AML-193 (cell line): ENCODE measurements at regions not wholly inside any gene's neighbourhood (a gene's known extent, or its start where the extent isn't known, plus 50 kb on each side); places are given as distances from the start of the nearest gene placed in this dataset.
"Not testable (repeated sequence)": the region's sequence is repeated elsewhere in the genome, so short reads cannot be mapped to it uniquely, and the experiment has no call there.

Experiments
- DNase-seq, 2 experiments: peaks; one replicate each; lab custom pipeline; 2025; lab: John Stamatoyannopoulos, UW

DNA sequence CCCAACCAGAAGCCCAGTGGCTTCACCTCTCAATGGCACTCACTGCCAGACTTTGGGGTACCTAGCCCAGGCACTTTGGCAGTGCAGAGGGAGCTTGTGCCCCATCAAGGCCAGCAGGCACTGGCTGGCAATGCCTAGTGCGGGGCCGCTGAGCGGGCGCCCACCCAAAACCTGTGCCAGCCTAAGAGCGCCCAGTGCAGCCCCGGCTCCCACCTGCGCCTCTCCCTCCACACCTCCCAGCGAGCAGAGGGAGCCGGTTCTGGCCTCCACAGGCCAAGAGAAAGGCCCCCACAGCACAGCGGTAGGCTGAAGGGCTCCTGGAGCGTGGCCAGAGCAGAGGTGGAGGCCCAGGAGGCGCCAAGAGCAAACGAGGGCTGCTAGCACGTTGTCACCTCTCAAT, 930.8 kb downstream of the IPMK start:
- DNase-seq, result no peak

DNA sequence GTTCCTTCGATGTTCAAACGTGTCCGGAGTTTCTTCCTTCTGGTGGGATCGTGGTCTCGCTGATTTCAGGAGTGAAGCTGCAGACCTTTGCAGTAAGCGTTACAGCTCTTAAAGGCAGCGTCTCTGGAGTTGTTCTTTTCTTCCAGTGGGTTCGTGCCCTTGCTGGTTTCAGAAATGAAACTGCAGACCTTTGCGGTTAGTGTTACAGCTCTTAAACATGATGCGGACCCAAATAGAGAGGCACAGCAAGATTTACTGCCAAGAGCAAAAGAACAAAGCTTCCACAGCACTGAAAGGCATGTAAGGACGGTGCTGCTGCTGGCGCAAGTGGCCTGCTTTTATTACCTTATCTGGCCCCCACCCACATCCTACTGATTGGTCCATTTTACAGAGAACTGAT, 931.4 kb downstream of the IPMK start:
- DNase-seq, result no peak

DNA sequence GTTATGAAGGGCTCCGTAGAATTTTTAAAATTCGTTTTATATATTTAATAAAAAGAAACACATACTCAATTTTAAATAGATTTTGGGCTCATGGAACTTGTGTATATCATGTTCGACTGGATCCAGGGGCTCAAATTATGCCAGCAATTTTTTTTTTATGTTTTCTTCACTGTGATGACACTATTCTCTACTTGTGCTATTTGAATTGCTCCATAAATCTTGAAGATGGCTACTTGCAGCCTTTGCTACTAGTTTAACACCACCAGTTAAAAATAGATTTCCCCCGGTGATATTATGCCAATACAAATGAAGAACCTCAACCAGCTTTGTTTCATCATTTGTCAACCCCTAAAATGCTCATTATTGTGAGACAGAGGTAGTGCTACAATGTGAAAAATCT, 933.2 kb downstream of the IPMK start:
- no peak for DNase-seq

DNA sequence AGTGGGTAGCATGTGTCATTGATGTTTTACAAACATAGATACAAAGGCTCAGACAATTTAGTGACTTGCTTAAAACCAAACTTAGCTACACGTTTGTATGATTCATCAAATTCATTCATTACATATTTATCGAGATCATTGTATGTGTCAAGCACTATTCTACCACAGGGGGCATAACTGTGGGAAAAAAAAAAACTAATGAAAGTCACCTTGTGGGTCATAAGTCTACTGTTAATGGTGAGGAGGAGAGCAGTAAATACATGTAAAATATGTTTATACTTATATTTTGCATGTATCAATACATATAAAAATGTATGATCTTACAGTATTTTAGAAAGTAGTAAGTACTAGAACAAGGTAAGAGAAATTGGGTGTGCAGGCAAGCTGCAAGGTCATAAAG, 933.8 kb downstream of the IPMK start:
- DNase-seq, result no peak

DNA sequence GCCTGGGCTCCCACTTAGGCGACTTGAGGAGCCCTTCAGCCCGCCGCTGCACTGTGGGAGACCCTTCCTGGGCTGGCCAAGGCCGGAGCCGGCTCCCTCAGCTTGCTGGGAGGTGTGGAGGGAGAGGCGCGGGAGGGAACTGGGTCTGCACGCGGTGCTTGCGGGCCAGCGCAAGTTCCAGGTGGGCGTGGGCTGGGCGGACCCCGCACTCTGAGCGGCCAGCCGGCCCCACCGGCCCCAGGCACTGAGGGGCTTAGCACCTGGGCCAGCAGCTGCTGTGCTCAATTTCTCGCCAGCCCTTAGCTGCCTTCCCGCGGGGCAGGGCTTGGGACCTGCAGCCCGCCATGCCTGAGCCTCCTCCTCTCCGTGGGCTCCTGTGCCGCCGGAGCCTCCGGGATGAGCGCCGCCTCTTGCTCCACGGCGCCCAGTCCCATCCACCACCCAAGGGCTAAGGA, 946.3 kb downstream of the IPMK start:
- DNase-seq, result not testable (repeated sequence)

DNA sequence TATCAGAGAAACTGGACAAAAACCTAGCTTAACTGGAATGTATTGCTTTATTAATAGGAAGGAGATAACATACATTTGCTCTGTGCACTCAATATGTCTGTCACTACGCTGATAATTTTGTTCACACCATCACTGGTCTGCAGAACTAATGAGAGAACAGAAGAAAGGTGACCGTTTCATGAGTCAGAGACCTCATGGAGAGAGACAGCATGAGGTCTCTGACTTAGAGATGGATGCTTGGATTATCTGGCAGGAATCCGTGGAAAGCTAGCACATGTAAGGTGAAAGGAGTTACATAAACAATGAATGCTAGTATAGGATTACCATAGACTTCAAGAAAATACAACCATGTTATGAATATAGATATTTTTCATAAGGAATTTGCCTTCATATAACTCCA, 947.3 kb downstream of the IPMK start:
- DNase-seq, result no peak

DNA sequence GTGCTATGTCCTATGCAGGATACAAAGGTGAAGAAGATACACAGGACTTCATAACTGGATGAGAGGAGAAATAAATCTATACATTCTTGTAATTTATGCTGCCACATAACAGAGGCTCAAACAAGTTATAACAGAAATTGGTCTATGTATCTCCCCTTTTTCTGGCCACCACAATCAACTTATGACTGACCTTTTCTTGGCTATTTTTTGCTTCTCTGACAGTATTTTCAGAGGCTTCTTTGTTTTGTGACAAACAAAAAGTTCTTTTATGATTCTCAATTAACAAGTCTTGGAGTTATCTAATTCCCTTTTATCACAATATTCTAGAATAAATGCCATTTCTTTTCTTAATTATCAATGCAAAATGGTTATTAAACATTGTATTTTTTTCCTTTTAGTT, 953.0 kb upstream of the ZWINT start:
- no peak for DNase-seq

DNA sequence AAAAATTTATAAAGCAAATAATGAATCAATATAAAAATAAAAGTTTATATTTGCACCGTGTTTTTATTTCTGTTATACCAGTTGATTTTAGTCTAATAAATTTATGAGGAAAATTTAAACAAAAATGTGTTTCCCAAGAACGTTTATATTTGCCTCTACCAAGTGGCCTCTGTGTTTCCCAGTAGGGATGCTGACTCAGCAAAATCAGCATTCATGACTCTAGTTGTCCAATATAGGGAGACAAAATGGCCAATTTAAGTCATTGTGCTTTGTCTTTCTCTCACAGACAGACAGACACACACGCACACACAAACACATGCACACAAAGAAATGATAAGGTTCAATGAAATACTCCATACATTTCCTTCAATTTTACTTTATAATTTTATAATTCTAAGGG, 942.5 kb upstream of the ZWINT start:
- DNase-seq, result no peak

DNA sequence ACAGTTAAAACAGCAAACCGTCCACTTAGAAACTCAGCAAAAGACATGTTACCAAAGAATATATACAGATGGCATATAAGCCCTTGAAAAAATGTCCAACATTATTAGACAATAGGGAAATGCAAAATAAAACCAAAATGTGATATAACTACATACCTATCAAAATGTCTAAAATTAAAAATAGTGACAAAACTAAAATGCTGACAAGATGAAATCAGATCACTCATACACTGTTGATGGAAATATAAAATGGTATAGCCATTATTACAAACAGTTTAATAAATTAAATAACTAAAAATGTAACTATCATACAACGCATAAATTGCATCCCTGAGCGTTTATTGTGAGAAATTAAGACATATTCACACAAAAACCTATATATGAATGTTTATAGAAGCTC, 939.7 kb upstream of the ZWINT start:
- no peak for DNase-seq

DNA sequence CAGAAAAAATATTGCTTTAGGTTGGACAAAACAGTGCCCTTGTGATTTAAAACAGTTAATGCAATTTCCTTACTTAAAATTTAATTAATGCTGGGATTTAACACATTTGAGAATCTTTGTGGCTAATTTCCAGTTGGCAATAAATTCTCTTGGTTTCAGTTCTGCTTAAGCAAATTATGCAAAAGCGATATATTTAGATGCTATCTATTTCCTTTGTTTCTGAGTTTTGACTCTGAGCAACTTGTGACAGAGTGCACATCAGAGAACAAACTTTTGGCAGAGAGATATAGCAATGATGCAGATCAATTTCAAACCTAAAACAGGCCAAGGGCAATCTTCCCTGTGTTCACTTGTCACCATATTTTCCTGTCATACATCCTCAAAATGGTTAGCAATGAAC, 933.6 kb upstream of the ZWINT start:
- no peak for DNase-seq

DNA sequence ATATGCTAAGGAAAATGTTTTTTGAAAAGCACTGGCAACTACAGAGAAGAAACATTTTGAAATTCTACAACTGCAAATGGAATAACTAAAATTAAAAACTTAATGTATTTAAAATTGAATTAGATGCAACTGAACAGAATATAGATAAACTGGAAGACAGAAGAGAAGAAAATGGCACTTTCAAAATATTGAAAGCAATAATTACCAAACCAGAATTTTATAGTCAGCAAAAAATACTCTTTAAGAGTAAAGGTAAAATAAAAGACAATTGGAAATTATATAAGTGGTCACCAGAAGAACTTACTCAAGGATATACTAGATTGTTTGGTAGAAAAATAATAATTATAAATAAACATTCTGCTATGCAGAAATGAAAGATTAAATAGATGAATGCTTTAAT, 927.7 kb upstream of the ZWINT start:
- no peak for DNase-seq

DNA sequence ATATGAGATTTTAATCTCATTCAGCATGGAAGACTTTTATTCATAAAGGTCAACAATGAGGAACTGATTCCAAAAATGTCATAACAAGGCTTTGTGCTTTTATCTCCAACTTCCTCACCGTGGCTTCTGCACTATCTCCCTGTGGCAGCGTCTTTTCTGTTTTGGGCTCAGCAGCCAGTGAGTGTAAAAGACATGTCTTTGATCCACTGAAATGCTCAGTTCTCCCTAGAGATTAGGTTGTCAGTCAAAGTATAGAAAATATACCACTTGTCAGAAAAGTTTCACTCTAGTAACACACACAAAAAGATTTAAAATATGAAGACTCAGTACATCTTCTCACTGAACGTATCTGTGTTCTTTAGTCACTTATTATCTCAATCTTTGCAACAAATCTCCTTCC, 901.8 kb upstream of the ZWINT start:
- DNase-seq, result no peak

DNA sequence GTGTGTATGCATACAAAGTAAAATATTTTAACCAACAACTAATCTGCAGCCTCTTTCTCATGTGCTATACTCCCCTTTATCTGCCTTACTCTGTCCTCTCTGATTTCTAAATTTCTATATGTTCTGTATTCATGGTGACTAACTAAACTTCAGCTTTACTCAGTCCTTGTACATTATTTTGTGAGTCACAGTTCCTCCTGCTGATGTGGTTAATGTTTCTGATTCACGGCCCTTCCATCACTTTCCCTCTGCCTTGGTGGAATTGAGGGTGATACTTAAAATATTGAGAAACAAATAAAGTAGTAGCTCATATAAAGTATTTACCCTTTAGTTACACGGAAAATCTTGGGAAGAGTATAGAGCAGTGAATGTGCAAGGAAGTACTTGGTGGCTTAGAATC, 899.1 kb upstream of the ZWINT start:
- DNase-seq, result no peak

DNA sequence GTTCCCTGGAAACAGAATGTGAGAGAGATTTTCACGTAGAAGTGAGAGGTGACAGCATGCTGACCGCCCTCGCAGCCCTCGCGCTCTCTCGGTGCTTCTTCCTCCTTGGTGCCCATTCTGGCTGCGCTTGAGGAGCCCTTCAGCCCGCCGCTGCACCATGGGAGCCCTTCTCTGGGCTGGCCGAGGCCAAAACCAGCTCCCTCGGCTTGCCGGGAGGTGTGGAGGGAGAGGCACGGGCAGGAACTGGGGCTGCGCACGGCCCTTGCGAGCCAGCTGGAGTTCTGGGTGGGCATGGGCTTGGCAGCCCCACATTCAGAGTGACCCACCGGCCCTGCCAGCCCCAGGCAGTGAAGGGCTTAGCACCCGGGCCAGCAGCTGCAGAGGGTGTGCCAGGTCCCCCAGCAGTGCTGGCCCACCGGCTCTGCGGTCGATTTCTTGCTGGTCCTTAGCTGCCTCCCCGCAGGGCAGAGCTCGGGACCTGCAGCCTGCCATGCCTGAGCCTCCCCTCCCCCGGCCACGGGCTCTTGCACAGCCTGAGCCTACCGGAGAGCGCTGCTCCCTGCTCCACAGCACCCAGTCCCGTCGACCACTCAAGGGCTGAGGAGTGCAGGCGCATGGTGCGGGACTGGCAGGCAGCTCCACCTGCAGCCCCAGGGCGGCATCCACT, 888.7 kb upstream of the ZWINT start:
- DNase-seq, result no peak

DNA sequence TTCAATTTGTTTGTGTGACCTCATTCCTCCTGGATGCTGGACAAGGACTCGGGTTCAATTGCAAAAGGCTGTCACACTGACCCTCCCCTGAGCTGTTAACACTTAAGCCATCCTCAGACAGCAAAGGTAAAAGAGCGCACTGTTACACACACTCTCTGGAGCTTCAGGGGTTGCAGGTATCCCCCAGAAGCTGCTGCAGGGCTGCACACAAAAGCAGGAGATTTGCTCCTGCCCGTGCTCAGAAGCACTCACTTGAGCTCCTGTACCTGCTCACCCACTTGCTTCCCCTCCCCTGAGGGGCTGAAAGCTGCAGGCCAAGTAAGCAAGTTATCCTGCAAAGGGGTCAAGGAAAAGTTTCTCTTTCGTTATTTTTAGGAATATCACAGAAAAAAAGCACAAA, 886.2 kb upstream of the ZWINT start:
- DNase-seq, result no peak

DNA sequence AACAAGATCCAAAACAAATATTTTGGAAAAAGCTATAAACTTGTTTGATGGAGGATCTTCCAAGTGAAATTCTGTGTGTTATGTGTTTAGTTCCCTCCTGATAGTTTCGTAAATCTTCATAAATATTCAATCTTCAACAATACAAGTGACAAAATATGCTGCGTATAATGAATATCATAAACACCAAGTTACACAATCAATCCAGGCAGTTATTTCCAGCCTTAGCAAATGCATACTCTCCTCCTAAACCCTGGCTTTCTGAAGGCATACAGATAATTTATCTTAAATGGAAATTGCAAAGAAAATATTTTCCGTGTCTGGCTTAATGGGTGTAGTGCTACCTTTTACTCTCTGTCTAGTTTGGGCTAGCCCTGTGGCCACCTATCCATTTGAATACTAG, 864.9 kb upstream of the ZWINT start:
- DNase-seq, result no peak

DNA sequence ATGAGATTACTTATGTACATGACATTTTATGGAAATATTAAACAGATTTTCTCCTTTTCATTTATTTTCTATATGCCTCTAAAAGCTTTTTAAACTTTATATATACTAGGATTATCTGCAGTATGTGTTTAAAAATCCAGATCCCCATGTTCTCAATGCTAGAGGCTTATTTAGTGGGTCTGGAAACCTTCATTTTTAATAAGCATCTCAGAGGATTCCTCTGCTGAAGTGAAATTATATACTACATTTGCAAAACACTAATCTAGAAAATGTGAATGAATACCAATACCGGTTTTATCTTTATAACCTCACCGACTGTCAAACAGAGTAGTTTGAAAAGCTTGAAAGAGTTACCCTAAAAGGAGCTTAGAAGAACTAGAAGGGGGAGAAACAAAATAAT, 863.8 kb upstream of the ZWINT start:
- no peak for DNase-seq

DNA sequence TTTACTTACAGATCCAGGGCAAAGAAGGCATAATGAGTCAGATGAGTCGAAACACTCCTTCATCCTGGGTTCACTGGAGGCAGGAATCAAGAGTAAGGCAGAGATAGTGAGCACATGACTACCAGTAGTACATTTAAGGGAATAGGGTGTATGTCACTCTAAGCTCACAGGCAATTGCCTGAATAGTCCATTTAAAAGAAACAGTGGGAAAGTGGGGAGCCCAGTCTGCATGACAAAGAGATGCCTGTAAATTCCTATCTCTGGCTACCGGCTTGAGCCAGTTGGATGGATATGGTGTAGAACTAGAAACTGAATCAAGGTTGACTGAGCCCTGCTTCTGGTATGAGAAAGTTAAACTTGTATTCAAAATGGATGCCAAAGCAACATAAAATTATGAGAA, 861.5 kb upstream of the ZWINT start:
- no peak for DNase-seq

DNA sequence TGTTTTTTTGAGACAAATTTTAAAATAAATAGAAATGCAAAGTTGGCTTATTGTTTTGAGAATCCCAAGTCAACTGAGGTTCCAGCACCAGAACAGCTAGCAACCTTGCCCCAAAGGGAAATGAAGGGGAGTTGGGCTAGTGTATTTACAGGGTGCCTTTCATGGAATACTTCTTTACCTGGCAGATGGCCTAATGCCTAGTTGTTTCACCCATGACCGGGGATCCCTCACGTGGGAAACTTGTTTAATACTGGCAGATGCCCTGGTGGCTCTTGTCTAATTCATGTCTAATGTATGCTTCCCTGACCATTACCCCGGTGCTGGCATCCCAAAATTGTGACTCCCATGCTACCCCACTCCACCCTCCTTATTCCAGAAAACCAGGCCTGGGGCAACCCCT, 861.1 kb upstream of the ZWINT start:
- no peak for DNase-seq

DNA sequence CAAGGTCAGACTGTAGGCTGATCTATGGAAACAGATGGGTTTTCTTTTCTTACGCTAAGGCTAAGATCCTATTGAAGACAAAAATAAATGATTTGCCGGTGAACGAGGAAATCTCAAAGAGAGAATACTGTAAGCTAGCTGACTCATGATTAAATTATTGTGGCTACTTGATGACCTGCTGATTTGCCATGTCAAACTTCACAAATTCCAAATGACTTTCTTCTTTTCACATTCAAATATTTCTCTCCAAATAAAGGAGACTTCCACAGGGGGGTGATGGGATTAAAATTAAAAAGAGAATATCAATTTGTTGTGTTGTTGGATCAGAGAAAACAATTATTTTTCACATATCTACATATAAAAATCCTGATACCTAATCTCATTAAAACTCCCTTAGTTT, 860.6 kb upstream of the ZWINT start:
- no peak for DNase-seq

DNA sequence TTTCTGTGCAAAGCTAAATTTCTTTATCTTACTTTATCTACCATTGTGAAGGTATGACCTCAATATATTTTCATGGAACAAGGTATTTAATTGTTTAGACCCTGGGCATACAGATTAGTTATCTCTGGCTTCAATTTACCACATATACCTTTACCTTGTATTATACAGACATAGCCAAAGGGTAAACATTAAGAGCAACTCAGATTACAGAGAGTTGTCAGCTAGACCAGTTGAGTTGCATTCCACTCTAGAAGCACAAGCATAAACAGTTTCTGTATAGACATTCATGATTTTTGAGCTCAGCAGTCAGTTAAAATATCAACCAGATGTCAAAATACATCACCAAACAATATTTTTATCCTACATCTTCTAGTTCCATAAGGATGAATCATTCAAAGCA, 857.3 kb upstream of the ZWINT start:
- DNase-seq, result no peak

DNA sequence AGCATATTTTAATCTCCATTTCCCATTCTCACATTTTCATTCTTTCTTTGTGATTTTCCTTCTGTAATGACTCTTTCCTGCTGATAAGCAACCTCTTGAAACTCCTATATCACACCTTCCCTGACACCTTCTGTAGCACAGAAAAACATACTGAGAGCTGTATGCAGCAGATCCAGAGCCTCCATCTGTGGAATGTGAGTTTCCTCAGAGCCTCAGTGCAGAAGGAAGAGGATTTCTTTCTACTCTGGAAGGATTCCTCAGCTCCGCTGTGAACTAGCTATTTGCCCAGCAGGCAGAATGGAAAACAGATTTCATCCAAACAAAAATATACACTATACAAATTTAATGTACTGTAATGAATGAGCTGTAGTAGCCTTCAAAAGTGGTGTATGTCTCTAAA, 841.3 kb upstream of the ZWINT start:
- DNase-seq, result no peak

DNA sequence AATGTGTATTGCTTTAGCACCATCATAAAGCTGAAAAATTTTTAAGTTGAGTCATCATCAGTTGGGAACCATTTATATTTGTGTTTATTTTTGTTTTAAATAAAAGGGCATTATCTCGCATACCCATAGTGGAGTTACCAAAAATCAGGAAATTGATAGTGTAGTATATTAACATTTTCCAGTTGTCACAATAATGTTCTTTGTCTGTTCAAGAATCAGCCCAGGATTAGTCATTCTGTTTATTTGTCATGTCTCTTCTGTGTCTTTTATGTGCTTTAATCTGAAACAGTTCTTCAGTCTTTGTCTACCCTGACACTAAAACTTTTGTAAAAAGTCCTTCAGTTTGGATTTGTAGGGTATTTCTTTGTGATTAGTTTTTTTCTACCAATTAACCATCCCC, 827.8 kb upstream of the ZWINT start:
- no peak for DNase-seq

DNA sequence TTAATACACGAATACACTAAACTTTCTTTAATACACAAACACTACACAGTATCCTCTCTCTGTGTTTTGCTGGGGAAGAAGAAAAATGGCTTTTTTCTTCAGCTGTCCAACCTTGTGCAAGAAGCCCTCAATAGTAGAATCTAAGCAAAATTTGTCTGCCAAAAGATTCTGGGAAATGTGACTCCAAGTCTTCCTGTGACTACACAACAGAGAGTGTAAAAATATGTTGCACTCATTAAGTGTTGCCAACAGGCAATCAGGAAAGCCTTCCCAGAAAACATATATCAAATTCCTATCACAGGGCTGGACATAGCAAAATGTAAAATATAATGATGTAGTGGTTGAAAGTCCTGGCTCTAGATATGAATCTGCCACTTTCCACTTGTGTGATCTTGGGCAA, 825.1 kb upstream of the ZWINT start:
- DNase-seq, result no peak

DNA sequence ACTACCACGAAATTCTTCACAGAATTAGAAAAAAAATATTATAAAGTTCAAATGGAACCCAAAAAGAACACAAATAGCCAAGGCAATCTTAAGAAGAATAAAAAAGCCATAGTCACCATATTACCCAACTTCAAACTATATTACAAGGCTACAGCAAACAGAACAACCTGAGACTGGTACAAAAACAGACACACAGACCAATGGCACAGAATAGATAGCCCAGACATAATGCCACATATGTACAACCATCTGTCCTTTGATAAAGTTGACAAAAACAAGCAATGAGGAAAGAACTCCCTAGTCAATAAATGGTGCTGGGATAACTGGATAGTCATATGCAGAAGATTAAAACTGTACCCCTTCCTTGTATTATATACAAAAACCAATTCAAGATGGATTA, 808.5 kb upstream of the ZWINT start:
- DNase-seq, result no peak
